HG03066 (cell line): ENCODE measurements at regions not wholly inside any gene's neighbourhood (a gene's known extent, or its start where the extent isn't known, plus 50 kb on each side); places are given as distances from the start of the nearest gene placed in this dataset.
"Not testable (repeated sequence)": the region's sequence is repeated elsewhere in the genome, so short reads cannot be mapped to it uniquely, and the experiment has no call there.

Experiments
- ATAC-seq: cut with Tn5 transposase; IDR thresholded peaks from one replicate; pipeline ENCODE4 v1.9.1; 2021; ENCODE audit warnings: low read depth; ENCODE audit not compliant: unreplicated experiment

- peak; percentile 92 for ATAC-seq
Measured at GRCh38 chr14:59028476-59029202, 159.8 kb upstream of the DAAM1 start.

- no peak for ATAC-seq
Measured at GRCh38 chr14:59032826-59033225, 155.6 kb upstream of the DAAM1 start.

GRCh38 chr14:59036134-59036533 is 152.3 kb upstream of the DAAM1 start:
- no peak for ATAC-seq

GRCh38 chr14:59037086-59037485 is 151.4 kb upstream of the DAAM1 start:
- ATAC-seq: no peak

- no peak for ATAC-seq
Measured at GRCh38 chr14:59037620-59038019, 150.8 kb upstream of the DAAM1 start.

GRCh38 chr14:59038746-59039145 is 149.7 kb upstream of the DAAM1 start:
- ATAC-seq: no peak

- no peak for ATAC-seq
Measured at GRCh38 chr14:59041308-59041707, 147.2 kb upstream of the DAAM1 start.

GRCh38 chr14:59044707-59045106 is 143.8 kb upstream of the DAAM1 start:
- ATAC-seq: no peak

- no peak for ATAC-seq
Measured at GRCh38 chr14:59046746-59047145, 141.7 kb upstream of the DAAM1 start.

- ATAC-seq: no peak
Measured at GRCh38 chr14:59055006-59055405, 133.5 kb upstream of the DAAM1 start.

GRCh38 chr14:59055439-59056045 is 132.9 kb upstream of the DAAM1 start:
- peak; percentile 63 for ATAC-seq

- no peak for ATAC-seq
Measured at GRCh38 chr14:59057551-59057950, 130.9 kb upstream of the DAAM1 start.

GRCh38 chr14:59058776-59059175 is 129.7 kb upstream of the DAAM1 start:
- not testable (repeated sequence) for ATAC-seq

- no peak for ATAC-seq
Measured at GRCh38 chr14:59060841-59061240, 127.6 kb upstream of the DAAM1 start.

- no peak for ATAC-seq
Measured at GRCh38 chr14:59061292-59061691, 127.2 kb upstream of the DAAM1 start.

GRCh38 chr14:59063259-59063658 is 125.2 kb upstream of the DAAM1 start:
- ATAC-seq: no peak

- ATAC-seq: no peak
Measured at GRCh38 chr14:59067127-59067894, 121.2 kb upstream of the DAAM1 start.

GRCh38 chr14:59069163-59069854 is 119.2 kb upstream of the DAAM1 start:
- ATAC-seq: no peak

- no peak for ATAC-seq
Measured at GRCh38 chr14:59075506-59075905, 113.0 kb upstream of the DAAM1 start.

GRCh38 chr14:59081720-59082119 is 106.7 kb upstream of the DAAM1 start:
- no peak for ATAC-seq

GRCh38 chr14:59085207-59085739 is 103.2 kb upstream of the DAAM1 start:
- ATAC-seq: no peak
